ENCODE measurements at regions not wholly inside any gene's neighbourhood (a gene's known extent, or its start where the extent isn't known, plus 50 kb on each side); places are given as distances from the start of the nearest gene placed in this dataset.

DNA sequence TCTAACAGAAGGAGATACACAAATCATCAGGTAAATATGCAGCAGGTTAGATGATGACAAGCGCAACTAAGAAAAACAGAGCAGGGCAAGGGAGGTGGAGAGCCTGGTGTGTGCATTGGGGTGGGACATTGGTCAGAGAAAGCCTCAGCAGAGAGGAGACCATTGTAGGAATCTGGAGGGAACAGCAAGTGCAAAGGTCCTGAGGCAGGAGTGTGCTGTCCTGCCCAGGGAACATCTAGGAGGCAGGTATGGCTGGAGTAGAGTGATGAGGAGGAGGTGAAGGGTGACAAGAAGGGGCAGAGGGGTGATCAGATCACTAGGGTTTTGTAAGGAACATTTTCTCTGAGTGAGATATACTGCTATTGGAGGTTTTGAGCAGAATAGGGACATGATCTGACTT lies 90.1 kb downstream of the NCR2 start:
- no peak for TF ChIP-seq CTCF (IDR thresholded peaks at IDR 0.05)
- no peak for TF ChIP-seq POLR2A (IDR thresholded peaks at IDR 0.05)
